Karpas-422 (cell line): ENCODE measurements at regions not wholly inside any gene's neighbourhood (a gene's known extent, or its start where the extent isn't known, plus 50 kb on each side); places are given as distances from the start of the nearest gene placed in this dataset.

Experiments used
- DNase-seq: peaks from one replicate; pipeline ENCODE4 v3.0.0-alpha.2; 2015
- H2AFZ ChIP-seq: fragments of 200-600 bp; sonication (generic); 2 replicates; pipeline ENCODE4 v1.6.1; 2014; ENCODE audit warnings: antibody characterized with exemption, low read length, mixed read lengths
- H3K27ac ChIP-seq: fragments of 200-600 bp; sonication (generic); 2 replicates; pipeline ENCODE4 v1.5.1; 2014; ENCODE audit warnings: mild to moderate bottlenecking, low read length, moderate library complexity
- H3K27me3 ChIP-seq: fragments of 200-600 bp; sonication (generic); 2 replicates; pipeline ENCODE4 v1.6.1; 2014; ENCODE audit warnings: low read length, mixed read lengths
- H3K36me3 ChIP-seq: fragments of 200-600 bp; sonication (generic); 2 replicates; pipeline ENCODE4 v1.6.1; 2014; ENCODE audit warnings: low read length, mixed read lengths; ENCODE audit not compliant: insufficient read depth
- H3K4me1 ChIP-seq: fragments of 200-600 bp; sonication (generic); 2 replicates; pipeline ENCODE4 v1.6.1; 2014; ENCODE audit warnings: mild to moderate bottlenecking, low read length, mixed read lengths
- H3K4me2 ChIP-seq: fragments of 200-600 bp; sonication (generic); 2 replicates; pipeline ENCODE4 v1.6.1; 2014; ENCODE audit warnings: low read length, low read depth, mild to moderate bottlenecking; ENCODE audit not compliant: poor library complexity, severe bottlenecking
- H3K4me3 ChIP-seq: fragments of 200-600 bp; sonication (generic); 2 replicates; pipeline ENCODE4 v1.5.1; 2014; ENCODE audit warnings: mild to moderate bottlenecking, antibody characterized with exemption, low read length, mixed read lengths
- H3K79me2 ChIP-seq: fragments of 200-600 bp; sonication (generic); 2 replicates; pipeline ENCODE4 v1.6.1; 2014; ENCODE audit warnings: mild to moderate bottlenecking, low read length, mixed read lengths
- H3K9ac ChIP-seq: fragments of 200-600 bp; sonication (generic); 2 replicates; pipeline ENCODE4 v1.6.0; 2014; ENCODE audit warnings: low read length
- H3K9me2 ChIP-seq: fragments of 200-600 bp; sonication (generic), shearing (Covaris generic); replicated peaks from 2 replicates; pipeline ENCODE4 v1.6.0; 2014; ENCODE audit warnings: mild to moderate bottlenecking, low read length, moderate library complexity; ENCODE audit not compliant: insufficient read depth
- H3K9me3 ChIP-seq: fragments of 300-700, 200-600 bp; sonication (generic); 2 replicates; pipeline ENCODE4 v1.6.1; 2014; ENCODE audit warnings: low read length, mixed read lengths
- H4K20me1 ChIP-seq: fragments of 200-600 bp; sonication (generic); 2 replicates; pipeline ENCODE4 v1.6.1; 2014; ENCODE audit warnings: mild to moderate bottlenecking, antibody characterized with exemption, low read length, low read depth; ENCODE audit not compliant: insufficient read depth

DNA sequence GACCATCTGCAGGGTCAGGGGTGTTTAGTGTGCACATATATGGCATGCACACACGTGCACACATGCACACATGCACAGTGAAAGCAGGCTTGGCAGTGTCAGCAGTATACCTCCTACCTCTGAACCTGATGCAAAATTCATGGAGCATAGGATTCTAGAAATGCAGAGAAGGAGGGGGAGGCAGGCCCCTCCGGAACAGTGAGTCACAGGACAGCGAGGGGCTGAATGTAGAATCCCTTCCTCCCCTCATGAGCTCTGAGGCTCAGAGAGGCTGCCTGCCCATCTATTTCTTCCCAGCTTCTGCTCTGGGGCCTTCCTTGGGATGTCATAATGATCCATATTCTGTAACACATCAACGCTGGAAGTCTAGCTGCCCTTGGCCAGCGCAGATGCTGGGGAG is 66.7 kb upstream of the NECTIN1 start:
- Histone ChIP-seq H3K4me2 (no peak overlapping the region), H3K9me2 (no peaks in the 10 kb centered on the region), H3K79me2 (no peaks in the 10 kb centered on the region), H3K4me3 (no peak overlapping the region), H3K4me1 (no peaks in the 10 kb centered on the region), H3K9me3 (no peaks in the 10 kb centered on the region), H4K20me1 (no peaks in the 10 kb centered on the region), H3K27me3 (no peaks in the 10 kb centered on the region), H3K27ac (no peak overlapping the region), H3K36me3 (no peaks in the 10 kb centered on the region), H2AFZ (no peak overlapping the region), H3K9ac (no peak overlapping the region)
- no peak for DNase-seq

DNA sequence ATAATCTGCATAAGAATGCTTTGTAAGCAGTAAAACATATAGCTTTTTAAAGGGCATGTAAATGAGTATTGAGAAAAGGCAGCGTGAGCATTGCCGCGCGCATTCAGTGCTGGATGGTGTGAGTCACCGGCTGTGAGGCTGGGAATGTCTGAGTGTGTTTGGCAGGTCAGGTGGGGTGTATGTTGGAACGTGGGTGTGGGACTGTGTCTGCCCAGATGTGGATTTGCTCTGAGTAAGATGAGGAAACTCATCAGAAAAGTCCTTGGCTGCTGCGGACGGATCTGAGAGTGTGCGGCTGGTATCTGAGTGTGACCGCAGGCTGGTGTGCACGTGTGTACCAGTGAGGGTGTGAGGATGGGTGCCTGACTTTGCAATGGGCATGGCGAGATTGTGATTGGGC is 66.2 kb upstream of the NECTIN1 start:
- Histone ChIP-seq H3K9ac (no peak overlapping the region), H3K4me2 (no peak overlapping the region), H3K79me2 (no peaks in the 10 kb centered on the region), H3K27me3 (no peaks in the 10 kb centered on the region), H3K4me3 (no peak overlapping the region), H3K9me3 (no peaks in the 10 kb centered on the region), H3K36me3 (no peaks in the 10 kb centered on the region), H3K27ac (no peak overlapping the region), H4K20me1 (no peaks in the 10 kb centered on the region), H2AFZ (no peak overlapping the region), H3K9me2 (no peaks in the 10 kb centered on the region), H3K4me1 (no peaks in the 10 kb centered on the region)
- no peak for DNase-seq

DNA sequence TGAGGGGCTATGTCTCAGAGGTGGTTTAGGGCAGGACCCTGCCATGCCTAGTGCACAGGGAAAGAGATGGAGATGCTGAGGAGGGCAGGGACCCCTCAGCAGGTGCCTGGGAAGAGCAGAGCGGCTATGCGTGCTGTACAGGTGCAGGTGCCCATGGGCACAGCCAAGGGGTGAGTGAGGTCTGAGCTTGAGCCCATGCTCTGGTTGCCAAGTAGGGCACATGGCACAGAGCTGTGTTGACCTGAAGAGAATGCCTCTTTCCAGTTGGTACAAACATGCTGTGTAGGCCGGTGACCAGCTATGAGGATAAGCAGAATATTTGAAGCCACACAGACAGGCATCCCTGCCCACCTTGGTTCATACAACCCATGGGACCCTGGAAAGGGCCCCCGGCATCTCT is 65.8 kb upstream of the NECTIN1 start:
- Histone ChIP-seq H2AFZ (no peak overlapping the region), H3K4me1 (no peaks in the 10 kb centered on the region), H3K4me3 (no peak overlapping the region), H3K36me3 (no peaks in the 10 kb centered on the region), H3K9me3 (no peaks in the 10 kb centered on the region), H4K20me1 (no peaks in the 10 kb centered on the region), H3K27ac (no peak overlapping the region), H3K27me3 (no peaks in the 10 kb centered on the region), H3K79me2 (no peaks in the 10 kb centered on the region), H3K9me2 (no peaks in the 10 kb centered on the region), H3K4me2 (no peak overlapping the region), H3K9ac (no peak overlapping the region)
- DNase-seq, result no peak

DNA sequence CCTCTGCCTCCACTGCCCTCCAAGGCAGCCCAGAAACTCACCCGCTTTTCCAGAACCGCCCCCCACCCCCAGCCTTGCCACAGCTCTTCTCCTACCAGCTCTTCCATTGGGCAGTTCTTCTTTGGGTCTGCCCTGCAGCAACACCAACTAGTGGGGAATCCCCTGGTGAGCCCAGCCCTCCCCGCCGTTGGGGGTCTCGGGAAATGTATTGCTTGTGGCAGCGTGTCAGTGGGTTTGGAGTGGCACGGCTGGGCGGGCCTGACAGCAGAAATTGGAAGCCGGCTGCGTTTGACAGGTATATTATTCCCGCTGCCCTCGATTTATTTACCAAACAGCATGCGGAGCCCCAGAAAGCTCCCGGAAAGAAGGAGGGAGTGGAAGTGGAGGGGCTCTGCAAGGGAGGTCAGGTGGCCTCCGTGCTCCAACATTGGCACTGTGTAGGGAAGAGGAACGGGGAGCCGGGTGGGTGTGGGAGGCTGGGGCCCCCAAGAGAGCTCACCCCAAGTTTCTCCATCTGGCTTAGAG is 65.2 kb upstream of the NECTIN1 start:
- Histone ChIP-seq H3K36me3 (no peaks in the 10 kb centered on the region), H3K27ac (no peak overlapping the region), H3K27me3 (no peaks in the 10 kb centered on the region), H3K4me2 (no peak overlapping the region), H3K4me1 (no peaks in the 10 kb centered on the region), H2AFZ (no peak overlapping the region), H3K4me3 (no peak overlapping the region), H3K9ac (no peak overlapping the region), H3K9me2 (no peaks in the 10 kb centered on the region), H4K20me1 (no peaks in the 10 kb centered on the region), H3K79me2 (no peaks in the 10 kb centered on the region), H3K9me3 (no peaks in the 10 kb centered on the region)
- no peak for DNase-seq

DNA sequence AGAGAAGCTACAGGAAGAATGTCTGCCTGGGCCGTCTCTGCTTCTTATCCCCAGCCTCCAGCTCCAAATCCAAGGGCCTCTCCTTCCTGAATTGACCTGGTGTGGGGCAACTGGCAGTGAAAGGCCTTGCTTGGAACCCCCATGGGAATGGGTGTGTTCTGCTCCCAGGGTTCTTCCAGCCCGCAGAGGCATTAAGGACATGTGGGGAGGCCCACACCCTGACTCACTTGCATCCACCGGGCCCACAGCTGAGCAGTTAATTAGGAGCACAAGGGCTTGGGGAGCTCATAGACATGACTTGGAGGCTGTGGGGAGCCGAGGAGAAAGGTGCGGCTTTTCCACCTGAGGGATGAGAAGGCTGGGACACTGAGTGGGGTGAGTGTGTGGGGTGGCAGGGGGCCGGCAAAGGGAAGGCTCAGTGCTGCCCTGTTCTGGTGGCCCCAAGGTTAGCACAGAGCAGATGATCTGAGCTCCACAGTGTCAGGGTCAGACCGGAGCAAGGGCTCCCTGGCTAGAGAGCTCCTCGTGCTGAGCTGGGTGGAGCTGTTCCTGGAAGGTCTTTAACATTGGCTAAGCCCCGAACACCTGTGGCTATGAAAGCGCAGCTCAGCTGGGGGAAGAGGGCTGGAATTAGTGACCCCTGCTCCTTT is 64.5 kb upstream of the NECTIN1 start:
- DNase-seq, result no peak

DNA sequence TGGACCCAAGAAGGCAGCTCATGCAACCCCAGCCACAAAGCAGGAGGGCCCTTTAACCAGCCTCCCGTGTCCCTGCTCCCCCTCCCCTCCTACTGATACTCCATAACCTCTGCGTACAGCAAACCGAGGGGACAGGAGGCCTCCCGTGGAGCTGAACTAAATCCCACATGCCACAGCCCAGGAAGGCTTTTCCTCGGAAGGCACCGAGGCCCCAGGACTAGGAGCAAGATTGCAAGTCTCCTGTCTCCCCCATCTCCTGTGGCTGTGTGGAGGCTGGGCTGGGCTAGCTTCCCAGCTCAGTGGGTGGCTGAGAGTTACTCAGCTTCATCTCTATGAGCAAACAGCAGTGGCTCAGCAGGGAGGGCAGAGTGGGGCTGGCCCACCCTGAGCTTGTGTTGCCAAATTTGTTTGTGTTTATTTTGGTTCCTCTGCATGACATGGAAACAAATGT is 62.7 kb upstream of the NECTIN1 start:
- no peak overlapping the region for H3K9ac ChIP-seq
- H3K27ac ChIP-seq, result no peak overlapping the region
- no peak overlapping the region for H3K4me3 ChIP-seq
- no peaks in the 10 kb centered on the region for H3K27me3 ChIP-seq
- H3K9me3 ChIP-seq, result no peaks in the 10 kb centered on the region
- H4K20me1 ChIP-seq, result no peaks in the 10 kb centered on the region
- no peak overlapping the region for H3K4me2 ChIP-seq
- H2AFZ ChIP-seq, result no peak overlapping the region
- H3K9me2 ChIP-seq, result no peaks in the 10 kb centered on the region
- H3K4me1 ChIP-seq, result no peaks in the 10 kb centered on the region
- no peak for DNase-seq
- no peaks in the 10 kb centered on the region for H3K36me3 ChIP-seq
- no peaks in the 10 kb centered on the region for H3K79me2 ChIP-seq

More for the DNA sequence above, 64.5 kb upstream of the NECTIN1 start:
- Histone ChIP-seq H3K9me2 (no peaks in the 10 kb centered on the region), H3K27ac (no peak overlapping the region), H3K4me1 (no peaks in the 10 kb centered on the region), H3K4me3 (no peak overlapping the region), H2AFZ (no peak overlapping the region), H3K79me2 (no peaks in the 10 kb centered on the region), H3K9ac (no peak overlapping the region), H3K36me3 (no peaks in the 10 kb centered on the region), H3K4me2 (no peak overlapping the region), H3K27me3 (no peaks in the 10 kb centered on the region), H4K20me1 (no peaks in the 10 kb centered on the region), H3K9me3 (no peaks in the 10 kb centered on the region)

DNA sequence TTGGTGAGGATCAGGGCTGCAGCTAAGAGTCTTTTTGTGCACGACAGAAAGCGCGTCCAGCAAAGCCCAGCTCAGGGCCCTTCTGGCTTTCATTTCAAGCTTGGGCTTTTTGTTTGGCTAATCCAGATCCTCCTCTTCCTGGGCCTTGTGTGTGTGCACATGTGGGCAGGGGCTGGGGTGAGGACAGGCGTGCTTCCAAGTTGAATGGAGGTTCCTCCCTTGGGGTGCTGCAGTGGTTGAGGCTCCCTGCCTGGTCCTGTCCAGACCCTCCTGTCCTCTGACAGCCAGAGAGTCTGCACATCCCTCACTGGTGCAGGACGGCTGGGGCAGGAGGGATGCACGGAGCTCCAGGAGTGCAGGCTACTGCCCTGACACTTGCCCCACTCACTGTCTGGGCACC is 62.0 kb upstream of the NECTIN1 start:
- DNase-seq, result no peak
- Histone ChIP-seq H3K27ac (no peak overlapping the region), H3K9ac (no peak overlapping the region), H3K79me2 (no peaks in the 10 kb centered on the region), H3K4me1 (no peaks in the 10 kb centered on the region), H3K9me3 (no peaks in the 10 kb centered on the region), H3K9me2 (no peaks in the 10 kb centered on the region), H4K20me1 (no peaks in the 10 kb centered on the region), H2AFZ (no peak overlapping the region), H3K4me2 (no peak overlapping the region), H3K27me3 (no peaks in the 10 kb centered on the region), H3K4me3 (no peak overlapping the region), H3K36me3 (no peaks in the 10 kb centered on the region)

DNA sequence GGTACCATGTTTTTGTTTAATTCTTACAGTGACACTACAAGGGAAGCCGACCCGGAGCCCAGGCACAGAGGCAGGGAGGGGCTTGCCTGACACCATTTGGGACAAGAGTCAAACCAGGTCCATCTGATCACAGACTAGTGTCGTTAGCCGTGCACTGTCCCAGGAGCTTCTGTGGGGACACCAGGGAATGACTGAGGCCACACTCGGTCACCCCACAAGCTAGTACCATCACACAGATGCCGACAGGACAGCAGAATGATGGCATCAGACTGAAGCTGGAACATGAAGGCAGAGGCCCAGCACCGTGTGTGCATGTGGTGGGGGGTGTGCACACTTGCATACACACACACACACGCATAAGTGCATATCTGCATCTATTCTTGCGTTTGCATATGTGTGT is 61.5 kb upstream of the NECTIN1 start:
- H3K4me1 ChIP-seq, result no peaks in the 10 kb centered on the region
- no peak overlapping the region for H3K4me3 ChIP-seq
- H3K9ac ChIP-seq, result no peak overlapping the region
- H4K20me1 ChIP-seq, result no peaks in the 10 kb centered on the region
- no peaks in the 10 kb centered on the region for H3K36me3 ChIP-seq
- H3K27ac ChIP-seq, result no peak overlapping the region
- H3K27me3 ChIP-seq, result no peaks in the 10 kb centered on the region
- H3K4me2 ChIP-seq, result no peak overlapping the region
- H2AFZ ChIP-seq, result no peak overlapping the region
- no peak for DNase-seq
- no peaks in the 10 kb centered on the region for H3K9me2 ChIP-seq
- no peaks in the 10 kb centered on the region for H3K9me3 ChIP-seq
- H3K79me2 ChIP-seq, result no peaks in the 10 kb centered on the region
